ENCODE measurements at regions not wholly inside any gene's neighbourhood (a gene's known extent, or its start where the extent isn't known, plus 50 kb on each side); places are given as distances from the start of the nearest gene placed in this dataset.

GRCh38 chr6:165940366-165940765 is 227.3 kb downstream of the TBXT start:
- no peak for DNase-seq

DNA sequence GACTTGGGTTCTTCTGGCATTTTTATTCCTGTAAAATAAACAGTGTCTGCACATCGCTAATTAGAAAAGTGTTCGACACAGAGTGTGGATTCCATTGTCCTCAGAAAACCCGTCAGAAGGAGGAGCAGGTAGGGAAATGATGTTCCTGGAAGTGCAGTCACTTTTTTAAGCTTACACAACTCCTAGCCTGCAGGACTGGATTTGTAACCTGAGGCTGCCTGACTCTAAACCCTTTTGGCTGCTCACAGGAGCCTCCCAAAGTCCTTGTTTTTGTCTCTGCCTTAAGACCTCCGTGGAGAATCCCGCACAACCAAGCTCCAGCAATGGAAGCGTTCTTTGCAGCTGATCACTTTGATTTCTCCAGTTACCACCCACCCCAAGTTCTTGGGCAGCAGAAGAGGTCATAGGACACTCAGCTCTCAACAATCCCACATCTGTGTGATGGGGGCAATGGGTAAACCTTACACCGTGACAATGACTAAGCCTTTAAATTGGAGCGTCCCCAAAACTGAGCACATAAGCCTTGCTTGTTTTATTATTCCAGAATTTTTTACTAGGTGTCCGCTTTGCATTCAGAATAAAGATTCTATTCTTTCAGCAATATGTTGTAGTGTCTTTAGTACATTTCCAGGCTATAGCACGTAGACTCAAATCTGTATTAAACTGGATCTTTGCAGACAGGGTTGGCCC is 227.9 kb downstream of the TBXT start:
- DNase-seq: no peak

DNA sequence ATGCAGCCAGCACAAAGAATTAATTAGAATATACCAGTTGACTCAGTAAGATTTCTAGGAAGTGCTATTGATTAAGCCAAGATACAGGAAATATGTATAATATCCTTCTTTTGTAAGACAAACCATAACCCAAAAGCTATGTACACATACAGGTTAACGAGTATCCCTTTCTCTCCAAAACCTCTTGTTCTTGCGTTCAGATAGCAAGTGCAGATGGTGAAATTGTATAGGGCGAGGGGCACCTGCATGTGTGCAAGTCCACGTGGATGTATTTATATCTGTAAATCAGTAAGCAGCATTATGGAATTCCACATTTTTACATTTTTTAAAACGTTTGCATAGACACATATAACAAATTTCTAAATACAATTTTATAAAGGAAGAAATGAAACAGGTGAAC is 228.6 kb downstream of the TBXT start:
- DNase-seq: no peak

DNA sequence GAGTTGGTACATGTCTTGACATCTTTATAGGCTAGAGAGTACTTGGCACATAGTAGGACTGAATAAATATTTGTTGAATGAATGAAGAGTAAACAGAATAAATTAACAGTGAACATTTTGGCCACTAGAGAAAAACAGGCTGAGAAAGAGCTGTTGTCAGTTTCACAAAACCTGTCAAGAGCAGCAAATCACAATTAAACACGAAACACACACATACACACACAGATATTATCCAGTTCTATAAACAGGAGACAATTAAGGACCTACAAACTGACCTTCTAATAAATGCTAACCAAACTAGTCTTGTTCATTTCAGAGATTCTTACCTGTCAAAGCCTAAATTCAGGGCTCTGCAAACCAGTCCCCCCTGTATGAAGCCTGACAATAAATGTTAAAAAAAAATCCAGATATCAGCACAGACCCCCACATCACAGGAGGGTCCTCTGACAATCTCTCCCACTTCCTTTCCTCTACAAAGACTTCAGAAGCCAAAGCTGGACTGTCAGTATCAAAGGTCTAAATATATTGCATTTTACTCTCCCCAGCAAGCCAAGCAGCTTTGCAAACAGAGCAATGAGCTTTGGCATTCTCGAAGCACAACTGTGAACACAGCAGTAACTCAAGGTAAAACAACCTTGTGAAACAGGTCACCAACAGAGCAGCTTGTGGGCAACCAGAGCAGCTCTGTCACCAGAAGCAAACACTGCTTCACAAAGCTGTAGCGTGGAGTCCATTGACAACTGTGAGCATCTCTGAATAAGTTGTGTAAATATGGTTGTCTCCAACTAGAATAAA is 229.9 kb downstream of the TBXT start:
- no peak for DNase-seq

GRCh38 chr6:165936660-165937059 is 231.0 kb downstream of the TBXT start:
- DNase-seq: no peak

- DNase-seq: no peak
Measured at GRCh38 chr6:165936096-165936495, 231.6 kb downstream of the TBXT start.

- DNase-seq: no peak
Measured at GRCh38 chr6:165931675-165932074, 236.0 kb downstream of the TBXT start.

DNA sequence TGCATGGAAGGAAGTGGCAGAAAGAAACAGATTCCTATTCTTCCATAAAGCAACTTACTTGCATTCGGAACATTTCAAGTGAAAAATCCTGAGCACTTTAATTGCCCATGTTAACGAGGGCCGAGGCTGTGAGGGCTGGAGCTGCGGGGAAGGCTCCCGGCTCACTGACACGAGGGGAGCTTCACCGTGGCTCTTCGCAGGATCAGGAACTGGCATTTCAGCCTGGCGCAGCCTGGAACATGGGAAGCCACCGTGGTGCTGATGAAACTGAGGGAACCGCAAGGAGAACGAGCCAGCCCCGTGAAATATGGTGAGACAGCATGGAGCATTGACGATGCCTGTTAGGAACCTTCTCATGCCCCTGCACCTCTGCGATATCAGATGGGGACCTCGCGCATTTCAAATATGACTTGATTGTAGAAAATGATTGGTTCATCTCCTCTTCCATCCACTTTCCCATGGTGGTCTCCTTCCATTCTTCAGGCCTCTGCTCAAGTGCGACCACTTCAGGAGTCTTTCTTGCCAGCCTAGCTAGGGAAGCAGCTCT is 236.9 kb downstream of the TBXT start:
- no peak for DNase-seq

- DNase-seq: no peak
Measured at GRCh38 chr6:165929607-165930006, 238.0 kb downstream of the TBXT start.

- DNase-seq: no peak
Measured at GRCh38 chr6:165926378-165926777, 241.3 kb downstream of the TBXT start.

DNA sequence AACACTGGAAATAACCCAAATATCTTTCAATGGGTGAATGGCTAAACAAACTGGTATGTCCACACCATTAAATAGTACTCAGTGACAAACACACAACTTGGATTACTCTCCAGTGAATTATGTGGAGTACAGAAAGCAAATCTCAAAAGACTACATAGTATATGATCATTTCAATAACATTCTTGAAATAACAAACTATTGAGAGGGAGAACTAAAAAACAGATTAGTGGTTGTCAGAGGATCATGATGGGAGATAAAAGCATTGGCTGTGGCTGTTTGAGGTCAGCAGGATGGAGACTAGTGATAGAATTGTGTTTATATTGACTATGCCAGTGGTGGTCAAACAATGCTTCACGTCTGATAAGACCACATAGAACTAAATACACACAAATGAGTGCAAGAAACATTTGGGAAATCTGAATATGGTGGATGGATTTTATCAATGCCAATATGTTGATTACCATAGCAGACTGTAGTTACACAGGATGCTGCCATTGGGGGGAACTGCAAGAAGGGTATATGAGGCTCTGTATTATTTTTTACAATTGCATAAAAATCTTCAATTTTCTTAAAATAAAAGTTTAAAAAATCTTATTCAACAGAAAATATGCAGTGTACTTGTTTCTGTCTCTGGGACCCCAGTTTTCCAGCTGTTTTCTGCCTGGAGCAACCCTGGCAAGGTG is 242.0 kb downstream of the TBXT start:
- DNase-seq: no peak

GRCh38 chr6:165922309-165922794 is 245.3 kb downstream of the TBXT start:
- DNase-seq: no peak

DNA sequence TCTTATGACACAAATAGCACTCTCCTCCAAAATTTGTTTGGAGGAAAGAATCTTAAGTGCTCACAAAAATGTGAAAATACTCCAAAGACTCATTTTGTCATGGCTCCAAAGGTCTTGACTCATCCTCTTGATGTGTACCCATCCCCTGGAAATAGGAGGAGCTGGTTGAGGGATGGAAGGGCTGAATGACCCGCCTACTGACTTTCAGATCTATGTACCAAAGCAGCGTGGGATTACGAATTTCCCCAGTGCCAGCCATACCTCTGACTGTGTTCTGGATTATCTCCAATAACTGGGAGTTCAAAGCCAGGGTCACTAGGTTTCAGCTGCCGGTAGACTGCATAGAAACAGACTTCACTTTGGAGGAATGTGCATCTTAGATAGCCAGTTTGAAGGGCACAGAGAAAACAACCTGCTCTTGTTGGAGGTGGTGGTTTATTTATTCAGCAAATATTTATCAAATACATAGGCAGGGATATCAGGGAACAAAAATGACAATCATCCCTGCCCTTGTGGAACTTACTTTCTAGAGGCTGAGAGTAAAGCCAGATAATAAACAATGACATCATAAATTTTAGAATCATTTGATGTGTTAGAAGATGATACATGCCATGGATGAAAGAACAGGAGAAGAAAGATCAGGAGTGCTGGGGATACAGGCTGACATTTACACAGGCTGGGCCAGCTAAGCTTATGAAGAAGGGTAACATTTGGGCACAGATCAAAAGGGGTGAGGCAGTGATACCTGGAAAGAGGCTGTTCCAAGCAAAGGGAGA is 246.6 kb downstream of the TBXT start:
- no peak for DNase-seq

DNA sequence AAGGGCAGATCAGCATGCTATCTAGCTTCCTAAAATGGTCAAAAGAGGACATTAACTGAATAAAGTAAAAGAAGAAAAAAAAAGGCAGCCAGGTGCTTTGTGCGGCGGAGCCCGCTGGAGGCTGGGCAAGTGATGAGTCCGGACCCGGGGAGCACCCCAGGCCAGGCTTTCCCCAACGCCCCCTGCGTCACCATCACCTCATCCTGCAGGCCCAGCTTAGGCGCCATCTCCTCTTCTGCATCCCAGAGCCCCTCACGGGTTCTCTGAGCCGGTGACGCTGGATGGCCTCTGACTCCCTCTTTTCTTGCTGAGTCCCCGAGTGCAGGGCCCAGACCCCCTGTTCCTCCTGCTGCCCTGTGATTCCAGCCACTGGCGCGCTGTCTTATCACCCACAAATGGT is 250.1 kb downstream of the TBXT start:
- DNase-seq: no peak

DNA sequence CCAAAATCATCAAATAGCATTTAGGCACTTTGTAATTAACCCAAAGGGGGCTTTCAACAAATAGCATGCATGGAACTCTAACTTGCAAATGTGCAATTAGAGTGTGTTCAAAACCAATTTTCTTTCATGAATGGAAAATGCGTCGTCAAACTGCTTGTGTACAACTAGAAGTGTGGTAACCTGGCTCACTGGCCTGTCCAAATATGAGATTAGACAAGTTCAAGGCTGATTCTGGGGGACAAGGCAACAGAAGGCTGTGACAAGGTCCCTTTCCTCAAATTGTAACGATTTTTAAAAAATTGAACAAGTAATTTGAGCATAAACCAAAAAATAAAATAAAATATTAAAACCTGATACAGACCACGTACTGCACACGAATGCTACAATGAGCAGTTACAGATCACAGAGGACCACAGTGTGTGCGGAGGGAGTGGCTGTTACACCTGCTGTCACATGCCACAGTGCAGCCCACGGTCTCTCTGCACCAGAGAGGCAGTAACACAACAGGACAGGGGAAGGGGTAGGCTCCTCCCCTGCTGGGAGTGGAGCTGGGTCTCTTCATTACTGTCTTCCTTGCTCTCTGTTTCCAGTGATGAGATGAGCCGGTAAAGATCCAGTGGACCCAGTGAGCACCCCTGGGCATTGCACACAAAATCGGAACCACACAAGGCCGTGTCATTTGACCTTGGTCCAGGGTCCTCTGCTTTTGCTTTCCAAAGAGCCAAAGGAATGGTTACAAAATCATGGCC is 252.2 kb upstream of the PDE10A start:
- DNase-seq: no peak

- no peak for DNase-seq
Measured at GRCh38 chr6:165913676-165914570, 250.9 kb upstream of the PDE10A start.

DNA sequence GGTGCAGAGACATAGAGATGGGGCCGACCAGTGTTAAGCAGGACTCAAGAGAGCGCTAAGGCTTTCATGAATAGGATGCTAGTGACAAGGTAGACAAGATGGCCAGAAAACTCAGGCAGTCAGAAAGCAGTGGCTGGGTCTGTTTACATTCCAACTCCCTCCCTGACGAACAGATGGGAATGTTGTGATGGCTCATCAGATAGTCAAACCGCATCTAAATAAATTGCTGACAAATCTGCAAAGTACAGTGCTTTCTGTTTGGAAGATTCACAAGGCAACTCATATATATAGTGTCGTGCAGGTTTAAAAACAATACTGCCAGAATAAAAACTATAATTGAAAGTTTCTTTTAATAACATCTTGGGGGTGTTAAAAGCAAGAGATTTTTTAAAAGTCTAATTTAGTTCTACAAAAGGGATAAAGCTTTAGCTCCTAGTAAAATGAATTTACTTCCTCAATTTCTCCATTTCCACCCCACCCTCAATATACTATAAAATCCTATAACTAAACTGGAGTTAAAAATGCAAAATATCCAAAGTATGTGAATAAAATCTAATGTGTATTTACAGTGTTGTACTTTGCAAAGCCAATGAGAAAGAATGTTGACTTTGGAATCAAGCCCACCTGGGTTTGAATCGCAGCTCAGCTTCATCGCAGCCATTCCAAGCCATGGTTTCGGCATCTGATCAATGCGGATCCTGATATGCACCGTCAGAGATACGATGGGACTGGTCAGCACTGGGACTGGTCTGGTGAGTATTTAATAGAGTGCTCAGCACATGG is 247.3 kb upstream of the PDE10A start:
- no peak for DNase-seq

DNA sequence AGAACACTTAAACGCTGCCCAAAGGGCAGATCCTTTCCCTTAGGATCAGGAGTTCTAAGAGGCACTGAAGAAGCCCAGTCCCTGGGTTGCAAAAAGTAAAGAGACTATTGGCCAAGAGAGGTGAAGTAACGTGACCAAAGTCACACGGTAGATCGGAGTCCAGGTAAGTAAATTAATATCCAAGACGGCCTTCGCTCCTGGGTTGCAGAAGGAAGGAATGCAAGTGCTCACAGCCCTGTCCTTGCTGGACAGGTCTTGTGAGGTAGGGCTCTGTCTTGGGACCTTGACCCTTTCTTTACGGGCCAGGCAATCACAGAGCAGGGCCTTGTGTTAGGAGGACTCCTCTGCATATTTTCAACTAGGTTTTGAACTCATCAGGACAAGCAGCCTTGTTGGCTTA is 243.7 kb upstream of the PDE10A start:
- no peak for DNase-seq

DNA sequence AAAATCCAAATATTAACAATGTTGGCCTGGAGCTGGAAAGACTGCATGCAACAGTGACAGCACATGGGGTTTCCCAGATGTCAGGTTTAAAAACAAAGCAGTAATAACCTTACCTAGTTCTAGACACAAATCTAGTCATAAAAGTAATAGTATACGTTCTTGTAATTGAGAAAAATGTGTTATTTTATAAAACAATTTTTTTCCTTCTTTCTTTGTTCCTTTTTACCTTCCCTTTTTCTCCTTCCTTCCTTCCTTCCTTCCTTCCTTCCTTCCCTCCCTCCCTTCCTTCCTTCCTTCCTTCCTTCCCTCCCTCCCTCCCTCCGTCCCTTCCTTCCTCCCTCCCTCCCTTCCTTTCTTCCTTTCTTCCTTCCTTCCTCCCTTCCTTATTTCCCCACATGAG is 242.7 kb upstream of the PDE10A start:
- DNase-seq: no peak

DNA sequence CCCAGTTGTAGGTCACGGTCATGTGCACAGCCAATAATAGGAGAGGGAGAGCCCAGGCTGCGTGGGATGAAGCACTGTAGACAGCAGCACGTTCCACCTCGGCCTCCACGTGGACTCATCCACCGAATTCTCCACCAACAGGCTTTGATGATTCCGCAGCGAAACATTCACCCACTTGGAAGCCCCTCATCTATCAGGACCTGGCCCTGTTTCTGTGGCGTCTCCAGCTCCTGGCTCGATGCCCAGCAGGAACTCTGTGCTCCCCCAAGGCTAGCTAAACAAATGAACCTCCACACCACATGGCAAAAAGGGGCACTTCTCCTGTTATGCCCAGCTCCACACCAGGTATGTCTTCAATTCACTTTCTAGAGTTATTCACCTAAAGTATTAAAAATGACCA is 237.9 kb upstream of the PDE10A start:
- no peak for DNase-seq
